ENCODE measurements at regions not wholly inside any gene's neighbourhood (a gene's known extent, or its start where the extent isn't known, plus 50 kb on each side); places are given as distances from the start of the nearest gene placed in this dataset.

GRCh38 chr17:79290726-79291125 lies 216.1 kb downstream of the ENGASE start:
- ChIA-PET POLR2A (no interaction called here), CTCF (no interaction called here)
- H3K36me3 ChIP-seq (ENCODE audit: control insufficient read depth, insufficient read depth, low read length): no peaks in the 10 kb centered on the region
- no peaks in the 10 kb centered on the region for H3K9me3 Mint-ChIP-seq (ENCODE audit: unreplicated experiment)
- no peaks in the 10 kb centered on the region; the same call in 1 of the 2 replicates for H3K27me3 ChIP-seq (replicated peaks; ENCODE audit: control insufficient read depth, insufficient read depth, low read length)
- no peak overlapping the region for H3K4me3 Mint-ChIP-seq (ENCODE audit: unreplicated experiment)
- no peaks in the 10 kb centered on the region for H3K4me1 ChIP-seq
- DNase-seq: no peak
- H3K27ac Mint-ChIP-seq (ENCODE audit: unreplicated experiment): no peak overlapping the region
- H3K4me1 Mint-ChIP-seq (ENCODE audit: low read depth, unreplicated experiment): no peaks in the 10 kb centered on the region
- TF ChIP-seq CTCF (IDR thresholded peaks at IDR 0.05; ENCODE audit: insufficient read depth in 1 of 2, low read depth in 1 of 2, low read length in 1 of 2, severe bottlenecking in 1 of 2, unreplicated experiment in 1 of 2): no peak
- H3K4me3 ChIP-seq (ENCODE audit: low read depth, low read length): no peak overlapping the region
- intact Hi-C loops (cut with micrococcal nuclease; ENCODE audit: unreplicated experiment): no loop called here
- no TSS peak for BruUV-seq (replicated peaks)
- H3K36me3 Mint-ChIP-seq (ENCODE audit: insufficient read depth, unreplicated experiment): no peaks in the 10 kb centered on the region
- peaks cover 34% of the 10 kb centered on the region for H3K27me3 Mint-ChIP-seq (ENCODE audit: insufficient read depth, unreplicated experiment)
- no peaks in the 10 kb centered on the region for H3K9me3 ChIP-seq

GRCh38 chr17:79288950-79289349 lies 214.3 kb downstream of the ENGASE start:
- no peak for TF ChIP-seq CTCF (IDR thresholded peaks at IDR 0.05; ENCODE audit: insufficient read depth in 1 of 2, low read depth in 1 of 2, low read length in 1 of 2, severe bottlenecking in 1 of 2, unreplicated experiment in 1 of 2)
- peaks cover 38% of the 10 kb centered on the region for H3K27me3 Mint-ChIP-seq (ENCODE audit: insufficient read depth, unreplicated experiment)
- H3K4me1 ChIP-seq: no peaks in the 10 kb centered on the region
- no peak overlapping the region for H3K4me3 Mint-ChIP-seq (ENCODE audit: unreplicated experiment)
- POLR2A ChIA-PET: no interaction called here
- no peaks in the 10 kb centered on the region for H3K4me1 Mint-ChIP-seq (ENCODE audit: low read depth, unreplicated experiment)
- CTCF ChIA-PET: interaction anchor here (0.6 to 0.7 kb wide), 2 partner anchors 27 to 103 kb away, joined by 3 to 6 read pairs; no protein-coding TSS in a partner anchor
- H3K9me3 ChIP-seq: no peaks in the 10 kb centered on the region
- no peak overlapping the region for H3K27ac Mint-ChIP-seq (ENCODE audit: unreplicated experiment)
- H3K36me3 ChIP-seq (ENCODE audit: control insufficient read depth, insufficient read depth, low read length): no peaks in the 10 kb centered on the region
- H3K9me3 Mint-ChIP-seq (ENCODE audit: unreplicated experiment): no peaks in the 10 kb centered on the region
- no peak overlapping the region for H3K4me3 ChIP-seq (ENCODE audit: low read depth, low read length)
- BruUV-seq (replicated peaks): no TSS peak
- no peaks in the 10 kb centered on the region for H3K36me3 Mint-ChIP-seq (ENCODE audit: insufficient read depth, unreplicated experiment)
- no peak for DNase-seq
- intact Hi-C loops (cut with micrococcal nuclease; ENCODE audit: unreplicated experiment): no loop called here
- no peaks in the 10 kb centered on the region; the same call in 1 of the 2 replicates for H3K27me3 ChIP-seq (replicated peaks; ENCODE audit: control insufficient read depth, insufficient read depth, low read length)

GRCh38 chr17:79286440-79286839 lies 211.8 kb downstream of the ENGASE start:
- no peaks in the 10 kb centered on the region for H3K4me1 Mint-ChIP-seq (ENCODE audit: low read depth, unreplicated experiment)
- H3K36me3 ChIP-seq (ENCODE audit: control insufficient read depth, insufficient read depth, low read length): no peaks in the 10 kb centered on the region
- peaks cover 2% of the 10 kb centered on the region; the same call in 1 of the 2 replicates for H3K27me3 ChIP-seq (replicated peaks; ENCODE audit: control insufficient read depth, insufficient read depth, low read length)
- H3K27me3 Mint-ChIP-seq (ENCODE audit: insufficient read depth, unreplicated experiment): peaks cover 46% of the 10 kb centered on the region
- no peaks in the 10 kb centered on the region for H3K9me3 ChIP-seq
- H3K4me1 ChIP-seq: no peaks in the 10 kb centered on the region
- BruUV-seq (replicated peaks): no TSS peak
- no peak overlapping the region for H3K4me3 Mint-ChIP-seq (ENCODE audit: unreplicated experiment)
- CTCF ChIA-PET: no interaction called here
- H3K9me3 Mint-ChIP-seq (ENCODE audit: unreplicated experiment): no peaks in the 10 kb centered on the region
- no peak for TF ChIP-seq CTCF (IDR thresholded peaks at IDR 0.05; ENCODE audit: insufficient read depth in 1 of 2, low read depth in 1 of 2, low read length in 1 of 2, severe bottlenecking in 1 of 2, unreplicated experiment in 1 of 2)
- intact Hi-C loops (cut with micrococcal nuclease; ENCODE audit: unreplicated experiment): no loop called here
- DNase-seq: no peak
- POLR2A ChIA-PET: no interaction called here
- no peaks in the 10 kb centered on the region for H3K36me3 Mint-ChIP-seq (ENCODE audit: insufficient read depth, unreplicated experiment)
- H3K4me3 ChIP-seq (ENCODE audit: low read depth, low read length): no peak overlapping the region
- no peak overlapping the region for H3K27ac Mint-ChIP-seq (ENCODE audit: unreplicated experiment)

Measured in Caco-2 (cell line).